Activated CD8-positive, alpha-beta T cell treated with anti-CD3 and anti-CD28 coated beads for 36 hours (primary cell): ENCODE measurements at regions not wholly inside any gene's neighbourhood (a gene's known extent, or its start where the extent isn't known, plus 50 kb on each side); places are given as distances from the start of the nearest gene placed in this dataset.
"Not testable (repeated sequence)": the region's sequence is repeated elsewhere in the genome, so short reads cannot be mapped to it uniquely, and the experiment has no call there.

ENCODE experiments used
- ATAC-seq: fragments of 200-7000 bp; cut with Tn5 transposase; one replicate; pipeline ENCODE4 v1.10.0; 2021; ENCODE audit warnings: mild to moderate bottlenecking, moderate library complexity
- CTCF ChIA-PET: fragments of 350-600 bp; sonication (Branson Sonifier 250); formaldehyde crosslinking; loops from one replicate; lab custom pipeline; 2021; ENCODE audit warnings: antibody characterized with exemption; lab: Charles Lee
- POLR2A ChIA-PET: fragments of 350-600 bp; sonication (Branson Sonifier 250); formaldehyde crosslinking; loops from one replicate; lab custom pipeline; 2021; ENCODE audit warnings: antibody characterized with exemption; lab: Charles Lee
- DNase-seq: peaks from one replicate; pipeline ENCODE4 v3.0.0-alpha.2; 2020
- H3K27ac Mint-ChIP-seq: one replicate; pipeline ENCODE4 v1.8.0; 2021; ENCODE audit warnings: mild to moderate bottlenecking, mixed read lengths
- H3K27me3 Mint-ChIP-seq: one replicate; pipeline ENCODE4 v1.8.0; 2021; ENCODE audit warnings: mixed read lengths
- H3K36me3 Mint-ChIP-seq: one replicate; pipeline ENCODE4 v1.8.0; 2021; ENCODE audit warnings: low read depth, mixed read lengths
- H3K4me1 Mint-ChIP-seq: one replicate; pipeline ENCODE4 v1.8.0; 2021; ENCODE audit warnings: low read depth, mixed read lengths
- H3K4me3 Mint-ChIP-seq: one replicate; pipeline ENCODE4 v1.8.0; 2021; ENCODE audit warnings: mild to moderate bottlenecking, moderate library complexity, mixed read lengths
- H3K9me3 Mint-ChIP-seq: one replicate; pipeline ENCODE4 v1.8.0; 2021; ENCODE audit warnings: mixed read lengths
- intact Hi-C: fragments of 100-400 bp; cut with micrococcal nuclease; formaldehyde crosslinking; loops from one replicate; pipeline ENCODE4 v1.10.0; 2022
- TF ChIP-seq, protein P1 (sequence below): fragments of 200-600 bp; IDR thresholded peaks from one replicate; pipeline ENCODE4 v1.8.0; 2022; ENCODE audit warnings: antibody characterized with exemption, mild to moderate bottlenecking

- Mint-ChIP-seq H3K9me3 (no peaks in the 10 kb centered on the region), H3K27me3 (peaks cover 3% of the 10 kb centered on the region), H3K4me3 (no peak overlapping the region), H3K27ac (no peak overlapping the region), H3K36me3 (no peaks in the 10 kb centered on the region), H3K4me1 (no peaks in the 10 kb centered on the region)
- DNase-seq = no peak
- intact Hi-C loops = no loop called here
- POLR2A ChIA-PET = no interaction called here
- TF ChIP-seq, protein P1, sequence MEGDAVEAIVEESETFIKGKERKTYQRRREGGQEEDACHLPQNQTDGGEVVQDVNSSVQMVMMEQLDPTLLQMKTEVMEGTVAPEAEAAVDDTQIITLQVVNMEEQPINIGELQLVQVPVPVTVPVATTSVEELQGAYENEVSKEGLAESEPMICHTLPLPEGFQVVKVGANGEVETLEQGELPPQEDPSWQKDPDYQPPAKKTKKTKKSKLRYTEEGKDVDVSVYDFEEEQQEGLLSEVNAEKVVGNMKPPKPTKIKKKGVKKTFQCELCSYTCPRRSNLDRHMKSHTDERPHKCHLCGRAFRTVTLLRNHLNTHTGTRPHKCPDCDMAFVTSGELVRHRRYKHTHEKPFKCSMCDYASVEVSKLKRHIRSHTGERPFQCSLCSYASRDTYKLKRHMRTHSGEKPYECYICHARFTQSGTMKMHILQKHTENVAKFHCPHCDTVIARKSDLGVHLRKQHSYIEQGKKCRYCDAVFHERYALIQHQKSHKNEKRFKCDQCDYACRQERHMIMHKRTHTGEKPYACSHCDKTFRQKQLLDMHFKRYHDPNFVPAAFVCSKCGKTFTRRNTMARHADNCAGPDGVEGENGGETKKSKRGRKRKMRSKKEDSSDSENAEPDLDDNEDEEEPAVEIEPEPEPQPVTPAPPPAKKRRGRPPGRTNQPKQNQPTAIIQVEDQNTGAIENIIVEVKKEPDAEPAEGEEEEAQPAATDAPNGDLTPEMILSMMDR = no peak
- CTCF ChIA-PET = no interaction called here
- ATAC-seq = no peak
These were observed 78.5 kb upstream of the C16orf82 start for GRCh38 chr16:26988186-26988585.

GRCh38 chr16:26990384-26991120 is 76.2 kb upstream of the C16orf82 start:
- H3K4me3 Mint-ChIP-seq, ATAC-seq, H3K27ac Mint-ChIP-seq, H3K36me3 Mint-ChIP-seq, intact Hi-C loops, CTCF ChIA-PET, H3K27me3 Mint-ChIP-seq, POLR2A ChIA-PET, DNase-seq, H3K9me3 Mint-ChIP-seq, H3K4me1 Mint-ChIP-seq: not testable (repeated sequence)

DNA sequence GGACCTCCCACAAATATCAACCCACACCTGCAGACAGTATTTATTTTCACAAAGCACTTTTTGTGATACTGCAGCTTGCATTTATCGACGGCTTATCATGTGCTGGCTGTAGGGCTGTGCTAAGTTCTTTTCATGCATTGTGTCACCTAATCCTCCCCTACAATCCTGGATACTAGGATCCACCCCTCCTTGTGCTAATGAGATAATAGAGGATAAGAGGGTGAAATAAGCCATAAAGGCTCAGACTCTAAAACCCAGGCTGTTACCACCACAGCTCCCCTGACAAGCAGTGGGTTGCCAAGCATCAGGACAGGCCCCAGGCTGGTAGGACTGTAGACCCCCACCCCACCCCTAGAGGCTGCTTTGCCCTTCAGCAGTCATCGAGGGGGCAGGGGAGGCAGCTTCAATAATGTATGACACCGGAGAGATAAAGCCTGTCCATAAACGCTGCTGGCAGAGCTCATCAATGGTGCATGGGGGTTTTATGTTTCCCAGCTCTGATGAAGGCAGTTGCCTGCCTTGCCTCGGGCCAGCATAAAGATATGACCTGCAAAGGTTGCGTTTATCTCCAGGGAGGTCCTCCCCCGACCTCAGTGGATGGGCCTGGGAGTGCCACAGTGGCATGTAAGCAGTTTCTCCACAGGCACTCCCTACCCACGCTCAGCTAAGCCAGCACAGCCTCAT is 73.9 kb upstream of the C16orf82 start:
- Mint-ChIP-seq H3K4me3 (no peak overlapping the region), H3K9me3 (peaks cover 4% of the 10 kb centered on the region), H3K27me3 (peaks cover 15% of the 10 kb centered on the region), H3K36me3 (no peaks in the 10 kb centered on the region), H3K4me1 (no peaks in the 10 kb centered on the region), H3K27ac (no peak overlapping the region)
- no peak for ATAC-seq
- POLR2A ChIA-PET = no interaction called here
- DNase-seq = no peak
- TF ChIP-seq, protein P1 = no peak
- intact Hi-C loops = no loop called here
- CTCF ChIA-PET = no interaction called here

- ChIA-PET POLR2A (no interaction called here), CTCF (no interaction called here)
- no peaks in the 10 kb centered on the region for H3K4me1 Mint-ChIP-seq
- intact Hi-C loops = no loop called here
- no peak overlapping the region for H3K4me3 Mint-ChIP-seq
- DNase-seq (no peak), ATAC-seq (no peak)
- H3K9me3 Mint-ChIP-seq = peaks cover 4% of the 10 kb centered on the region
- peaks cover 15% of the 10 kb centered on the region for H3K27me3 Mint-ChIP-seq
- H3K36me3 Mint-ChIP-seq = no peaks in the 10 kb centered on the region
- TF ChIP-seq, protein P1 = no peak
- no peak overlapping the region for H3K27ac Mint-ChIP-seq
These were observed 73.2 kb upstream of the C16orf82 start for GRCh38 chr16:26993511-26993910.

GRCh38 chr16:26993963-26994362 is 72.8 kb upstream of the C16orf82 start:
- H3K27ac Mint-ChIP-seq = no peak overlapping the region
- intact Hi-C loops = no loop called here
- CTCF ChIA-PET = no interaction called here
- peaks cover 4% of the 10 kb centered on the region for H3K9me3 Mint-ChIP-seq
- ATAC-seq = no peak
- peaks cover 15% of the 10 kb centered on the region for H3K27me3 Mint-ChIP-seq
- no peak for DNase-seq
- TF ChIP-seq, protein P1 = no peak
- no peak overlapping the region for H3K4me3 Mint-ChIP-seq
- no peaks in the 10 kb centered on the region for H3K36me3 Mint-ChIP-seq
- H3K4me1 Mint-ChIP-seq = no peaks in the 10 kb centered on the region
- POLR2A ChIA-PET = no interaction called here
